ENCODE measurements at regions not wholly inside any gene's neighbourhood (a gene's known extent, or its start where the extent isn't known, plus 50 kb on each side); places are given as distances from the start of the nearest gene placed in this dataset.

GRCh38 chr18:28438381-28438780, 261.5 kb upstream of the CDH2 start:
- TF ChIP-seq GATA2 (IDR thresholded peaks at IDR 0.05; ENCODE audit: low read depth, low read length) (no peak), GATA3 (IDR thresholded peaks at IDR 0.05; ENCODE audit: low read depth, low read length) (no peak)

Measured in SH-SY5Y (cell line).